Lower lobe of right lung (tissue), 2 donors: ENCODE measurements at regions not wholly inside any gene's neighbourhood (a gene's known extent, or its start where the extent isn't known, plus 50 kb on each side); places are given as distances from the start of the nearest gene placed in this dataset.

Source experiments
- ATAC-seq, 2 donors: fragments of 200-7000 bp; cut with Tn5 transposase; one replicate each; pipeline ENCODE4 v1.9.1; 2020 to 2022; ENCODE audit warnings: mild to moderate bottlenecking in 2 of 2, moderate library complexity in 2 of 2
- DNase-seq: peaks from one replicate; pipeline ENCODE4 v3.0.0-alpha.2; 2020
- H3K27ac ChIP-seq: fragments of 200-600 bp; one replicate; pipeline ENCODE4 v1.8.0; 2022
- H3K27me3 ChIP-seq: fragments of 200-600 bp; one replicate; pipeline ENCODE4 v1.8.0; 2022; ENCODE audit warnings: low read depth
- H3K36me3 ChIP-seq: fragments of 200-600 bp; one replicate; pipeline ENCODE4 v1.8.0; 2022; ENCODE audit warnings: mild to moderate bottlenecking
- H3K4me1 ChIP-seq: fragments of 200-600 bp; one replicate; pipeline ENCODE4 v1.8.0; 2022
- H3K4me3 ChIP-seq: fragments of 200-600 bp; one replicate; pipeline ENCODE4 v1.8.0; 2022; ENCODE audit warnings: mild to moderate bottlenecking
- H3K9me3 ChIP-seq: fragments of 200-600 bp; one replicate; pipeline ENCODE4 v1.8.0; 2022
- intact Hi-C: fragments of 100-400 bp; cut with DNase I; formaldehyde crosslinking; loops from one replicate; pipeline ENCODE4 v1.11.0; 2022
- TF ChIP-seq, protein P1 (sequence below): fragments of 200-600 bp; IDR thresholded peaks from one replicate; pipeline ENCODE4 v1.8.0; 2022; ENCODE audit warnings: antibody characterized with exemption, mild to moderate bottlenecking
- donor health status: DM: no; HTN: yes; CAD: no; lungs with severe emphysema.

DNA sequence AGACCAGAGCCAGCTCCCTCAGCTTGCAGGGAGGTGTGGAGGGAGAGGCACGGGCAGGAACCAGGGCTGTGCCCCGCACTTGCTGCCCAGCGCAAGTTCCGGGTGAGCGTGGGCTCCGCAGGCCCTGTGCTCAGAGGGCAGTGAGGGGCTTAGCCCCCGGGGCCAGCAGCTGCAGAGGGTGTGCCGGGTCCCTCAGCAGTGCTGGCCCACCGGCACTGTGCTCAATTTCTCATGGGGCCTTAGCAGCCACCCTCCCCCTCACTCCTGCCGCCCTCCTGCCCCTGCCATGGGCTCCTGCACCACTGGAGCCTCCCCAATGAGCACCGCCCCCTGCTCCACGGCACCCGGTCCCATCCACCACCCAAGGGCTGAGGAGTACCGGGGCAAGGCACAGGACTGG, 104.6 kb upstream of the SRD5A3 start:
- DNase-seq, result no peak
- no peak for ATAC-seq

DNA sequence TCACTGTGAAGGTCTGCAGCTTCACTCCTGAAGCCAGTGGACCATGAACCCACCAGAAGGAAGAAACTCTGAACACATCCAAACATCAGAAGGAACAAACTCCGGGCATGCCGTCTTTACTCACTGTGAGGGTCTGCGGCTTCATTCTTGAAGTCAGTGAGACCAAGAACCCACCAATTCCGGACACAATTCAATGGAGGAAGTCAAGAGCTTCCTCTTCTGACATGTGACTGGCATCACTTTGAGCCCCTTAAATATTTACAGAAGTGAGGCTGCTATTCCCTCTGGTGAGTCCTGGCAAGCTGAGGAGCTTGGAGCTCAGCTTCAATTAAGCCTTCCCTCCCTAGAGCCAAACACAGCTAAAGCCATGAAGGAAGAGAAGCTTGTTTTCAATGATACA, 103.5 kb upstream of the SRD5A3 start:
- no peak for DNase-seq
- TF ChIP-seq, protein P1, sequence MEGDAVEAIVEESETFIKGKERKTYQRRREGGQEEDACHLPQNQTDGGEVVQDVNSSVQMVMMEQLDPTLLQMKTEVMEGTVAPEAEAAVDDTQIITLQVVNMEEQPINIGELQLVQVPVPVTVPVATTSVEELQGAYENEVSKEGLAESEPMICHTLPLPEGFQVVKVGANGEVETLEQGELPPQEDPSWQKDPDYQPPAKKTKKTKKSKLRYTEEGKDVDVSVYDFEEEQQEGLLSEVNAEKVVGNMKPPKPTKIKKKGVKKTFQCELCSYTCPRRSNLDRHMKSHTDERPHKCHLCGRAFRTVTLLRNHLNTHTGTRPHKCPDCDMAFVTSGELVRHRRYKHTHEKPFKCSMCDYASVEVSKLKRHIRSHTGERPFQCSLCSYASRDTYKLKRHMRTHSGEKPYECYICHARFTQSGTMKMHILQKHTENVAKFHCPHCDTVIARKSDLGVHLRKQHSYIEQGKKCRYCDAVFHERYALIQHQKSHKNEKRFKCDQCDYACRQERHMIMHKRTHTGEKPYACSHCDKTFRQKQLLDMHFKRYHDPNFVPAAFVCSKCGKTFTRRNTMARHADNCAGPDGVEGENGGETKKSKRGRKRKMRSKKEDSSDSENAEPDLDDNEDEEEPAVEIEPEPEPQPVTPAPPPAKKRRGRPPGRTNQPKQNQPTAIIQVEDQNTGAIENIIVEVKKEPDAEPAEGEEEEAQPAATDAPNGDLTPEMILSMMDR, result no peak

More for the DNA sequence above, 104.6 kb upstream of the SRD5A3 start:
- intact Hi-C loops, result no loop called here
- Histone ChIP-seq H3K27ac (no peak overlapping the region), H3K4me1 (no peaks in the 10 kb centered on the region), H3K4me3 (no peak overlapping the region), H3K36me3 (no peaks in the 10 kb centered on the region), H3K27me3 (no peaks in the 10 kb centered on the region), H3K9me3 (peaks cover 10% of the 10 kb centered on the region)
- TF ChIP-seq, protein P1, result no peak

DNA sequence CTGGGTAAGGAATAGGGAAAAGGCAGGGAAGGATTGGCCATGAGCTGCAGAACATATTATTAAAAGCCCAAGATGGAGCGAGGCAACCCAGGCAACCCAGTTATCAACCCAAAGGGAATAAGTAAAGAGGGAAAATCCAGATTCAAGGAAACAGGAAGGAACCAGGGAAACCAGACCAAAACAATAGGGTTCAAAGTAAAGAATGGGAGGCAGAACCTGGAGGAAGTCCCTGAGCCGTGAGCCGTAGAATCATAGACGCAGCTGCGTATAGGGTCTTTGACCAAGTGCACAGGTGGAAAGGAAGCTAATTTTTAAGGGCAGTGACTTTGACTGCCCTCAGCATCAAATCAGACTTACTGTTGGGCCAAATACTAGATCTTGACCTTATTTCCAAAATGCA, 98.5 kb upstream of the SRD5A3 start:
- Histone ChIP-seq H3K4me3 (no peak overlapping the region), H3K9me3 (no peaks in the 10 kb centered on the region), H3K27ac (no peak overlapping the region), H3K27me3 (no peaks in the 10 kb centered on the region), H3K36me3 (no peaks in the 10 kb centered on the region), H3K4me1 (no peaks in the 10 kb centered on the region)
- intact Hi-C loops, result no loop called here
- DNase-seq (no peak), ATAC-seq (no peak)
- TF ChIP-seq, protein P1, result no peak

More for the DNA sequence above, 103.5 kb upstream of the SRD5A3 start:
- Histone ChIP-seq H3K27me3 (no peaks in the 10 kb centered on the region), H3K9me3 (peaks cover 10% of the 10 kb centered on the region), H3K4me3 (no peak overlapping the region), H3K36me3 (no peaks in the 10 kb centered on the region), H3K4me1 (no peaks in the 10 kb centered on the region), H3K27ac (no peak overlapping the region)
- intact Hi-C loops, result no loop called here
- no peak for ATAC-seq

DNA sequence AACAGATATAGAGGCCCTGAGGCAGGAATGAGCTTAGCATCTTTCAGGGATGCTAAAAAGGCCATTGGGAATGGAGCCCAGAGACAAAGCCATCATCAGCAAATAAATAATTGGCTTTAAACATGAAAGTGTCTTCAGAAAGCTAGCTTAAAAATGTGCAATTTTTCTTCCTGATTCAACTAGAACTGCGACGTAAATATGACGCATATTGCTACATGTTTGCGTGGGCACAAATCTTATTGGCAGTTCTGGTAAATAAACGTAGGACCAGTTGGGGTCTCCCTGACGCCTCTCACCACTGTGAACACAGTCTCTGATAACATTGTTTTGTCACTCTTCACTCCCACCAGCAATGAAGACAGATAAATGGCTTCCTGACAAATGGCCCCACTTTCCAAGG, 97.3 kb upstream of the SRD5A3 start:
- ATAC-seq (no peak), DNase-seq (no peak)
- no peak overlapping the region for H3K27ac ChIP-seq
- TF ChIP-seq, protein P1, result no peak
- no peaks in the 10 kb centered on the region for H3K4me1 ChIP-seq
- H3K4me3 ChIP-seq, result no peak overlapping the region
- intact Hi-C loops, result no loop called here
- no peaks in the 10 kb centered on the region for H3K36me3 ChIP-seq
- no peaks in the 10 kb centered on the region for H3K9me3 ChIP-seq
- H3K27me3 ChIP-seq, result no peaks in the 10 kb centered on the region

DNA sequence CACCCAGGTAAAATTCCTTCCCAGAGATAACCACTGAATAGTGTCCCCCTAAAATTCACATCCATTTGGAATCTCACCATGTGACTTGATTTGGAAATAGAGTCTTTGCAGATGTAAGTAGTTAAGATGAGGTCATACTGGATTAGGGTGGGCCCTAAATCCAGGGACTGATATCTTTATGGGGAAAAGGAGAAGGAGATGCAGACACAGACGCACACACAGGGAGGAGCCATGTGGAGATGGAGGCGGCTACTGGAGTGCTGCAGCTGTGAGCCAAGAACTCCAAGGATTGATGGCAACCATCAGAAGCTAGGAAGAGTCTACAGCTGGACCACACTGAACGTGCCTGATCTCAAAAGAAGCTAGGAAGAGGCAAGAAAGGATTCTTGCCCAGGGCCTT, 96.6 kb upstream of the SRD5A3 start:
- intact Hi-C loops, result no loop called here
- Histone ChIP-seq H3K27ac (no peak overlapping the region), H3K4me3 (no peak overlapping the region), H3K27me3 (no peaks in the 10 kb centered on the region), H3K4me1 (no peaks in the 10 kb centered on the region), H3K36me3 (no peaks in the 10 kb centered on the region), H3K9me3 (no peaks in the 10 kb centered on the region)
- ATAC-seq (no peak), DNase-seq (no peak)
- TF ChIP-seq, protein P1, result no peak

DNA sequence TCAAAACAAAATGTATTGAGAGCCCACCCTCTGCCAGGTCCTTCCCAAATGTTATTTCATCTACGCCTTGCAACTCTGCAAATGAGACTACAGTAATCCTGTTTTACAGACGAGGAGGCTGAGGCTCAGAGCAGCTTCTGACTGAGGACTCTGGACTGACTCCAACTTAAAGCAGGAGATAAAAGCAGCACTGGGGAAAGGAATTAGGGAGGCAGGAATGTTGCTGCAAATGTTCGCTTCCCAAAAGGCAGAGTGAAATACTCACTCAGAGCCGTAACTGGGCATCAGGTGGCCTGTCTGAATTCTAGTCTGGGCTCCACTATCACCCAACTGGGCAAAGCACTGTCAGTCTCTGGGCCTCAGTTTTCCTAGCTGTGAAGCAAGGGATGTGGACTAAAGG, 94.7 kb upstream of the SRD5A3 start:
- DNase-seq (no peak), ATAC-seq (no peak)
- Histone ChIP-seq H3K27ac (no peak overlapping the region), H3K4me1 (no peaks in the 10 kb centered on the region), H3K9me3 (no peaks in the 10 kb centered on the region), H3K36me3 (no peaks in the 10 kb centered on the region), H3K27me3 (no peaks in the 10 kb centered on the region), H3K4me3 (no peak overlapping the region)
- intact Hi-C loops, result no loop called here
- TF ChIP-seq, protein P1, result no peak
